ENCODE measurements at regions not wholly inside any gene's neighbourhood (a gene's known extent, or its start where the extent isn't known, plus 50 kb on each side); places are given as distances from the start of the nearest gene placed in this dataset.

DNA sequence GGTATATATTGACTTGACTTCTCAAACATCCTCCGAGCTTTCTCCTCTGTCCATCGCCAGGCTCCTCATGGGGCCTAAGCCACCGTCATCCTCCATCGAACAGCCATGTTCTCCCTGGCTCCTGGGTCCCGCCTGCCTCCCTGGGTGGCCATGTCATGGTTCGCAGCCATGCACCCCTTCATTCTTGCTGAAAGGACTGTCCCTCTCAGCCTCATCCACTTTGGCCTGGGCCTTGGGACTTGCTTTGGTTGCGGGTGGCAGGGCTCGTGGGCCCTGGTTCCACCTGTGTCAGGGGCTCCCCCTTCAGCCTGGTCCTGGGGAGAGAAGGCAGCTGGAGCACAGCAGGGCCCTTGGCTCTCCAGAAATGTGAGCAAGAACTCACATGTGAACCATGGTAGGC, 183.8 kb downstream of the KATNAL1 start:
- H3K9me3 ChIP-seq: no peaks in the 10 kb centered on the region
- H3K4me3 ChIP-seq: no peak overlapping the region
- H3K4me1 ChIP-seq: peaks cover 23% of the 10 kb centered on the region
- intact Hi-C loops (cut with DNase I): no loop called here
- no peak for DNase-seq
- no peaks in the 10 kb centered on the region for H3K36me3 ChIP-seq
- TF ChIP-seq, protein P1, sequence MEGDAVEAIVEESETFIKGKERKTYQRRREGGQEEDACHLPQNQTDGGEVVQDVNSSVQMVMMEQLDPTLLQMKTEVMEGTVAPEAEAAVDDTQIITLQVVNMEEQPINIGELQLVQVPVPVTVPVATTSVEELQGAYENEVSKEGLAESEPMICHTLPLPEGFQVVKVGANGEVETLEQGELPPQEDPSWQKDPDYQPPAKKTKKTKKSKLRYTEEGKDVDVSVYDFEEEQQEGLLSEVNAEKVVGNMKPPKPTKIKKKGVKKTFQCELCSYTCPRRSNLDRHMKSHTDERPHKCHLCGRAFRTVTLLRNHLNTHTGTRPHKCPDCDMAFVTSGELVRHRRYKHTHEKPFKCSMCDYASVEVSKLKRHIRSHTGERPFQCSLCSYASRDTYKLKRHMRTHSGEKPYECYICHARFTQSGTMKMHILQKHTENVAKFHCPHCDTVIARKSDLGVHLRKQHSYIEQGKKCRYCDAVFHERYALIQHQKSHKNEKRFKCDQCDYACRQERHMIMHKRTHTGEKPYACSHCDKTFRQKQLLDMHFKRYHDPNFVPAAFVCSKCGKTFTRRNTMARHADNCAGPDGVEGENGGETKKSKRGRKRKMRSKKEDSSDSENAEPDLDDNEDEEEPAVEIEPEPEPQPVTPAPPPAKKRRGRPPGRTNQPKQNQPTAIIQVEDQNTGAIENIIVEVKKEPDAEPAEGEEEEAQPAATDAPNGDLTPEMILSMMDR (IDR thresholded peaks at IDR 0.05): no peak
- no peaks in the 10 kb centered on the region for H3K27me3 ChIP-seq (ENCODE audit: low read depth)
- no peak for ATAC-seq
- H3K27ac ChIP-seq: no peak overlapping the region

DNA sequence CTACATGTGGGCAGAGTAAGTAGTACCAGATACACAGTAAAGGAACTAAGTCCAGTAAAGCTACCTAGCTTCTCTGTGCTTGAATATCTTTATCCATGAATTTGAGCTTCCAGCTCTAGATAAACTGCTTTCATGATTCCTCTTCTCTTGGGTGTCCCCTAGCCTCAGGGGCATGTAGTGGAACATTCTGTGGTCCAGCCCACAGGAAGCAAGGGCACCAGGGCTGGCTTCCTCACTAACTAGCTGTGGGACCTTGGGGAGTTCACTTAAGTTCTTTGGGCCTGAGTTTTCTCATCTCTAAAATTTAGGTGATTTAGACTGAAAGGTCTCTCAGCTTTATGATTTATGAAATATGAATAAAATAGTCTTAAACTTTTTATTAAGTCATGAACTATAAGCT, 185.7 kb downstream of the KATNAL1 start:
- Histone ChIP-seq H3K4me3 (no peak overlapping the region), H3K27ac (no peak overlapping the region), H3K36me3 (no peaks in the 10 kb centered on the region), H3K27me3 (ENCODE audit: low read depth) (no peaks in the 10 kb centered on the region), H3K9me3 (no peaks in the 10 kb centered on the region), H3K4me1 (peaks cover 18% of the 10 kb centered on the region)
- no peak for ATAC-seq
- TF ChIP-seq, protein P1 (IDR thresholded peaks at IDR 0.05): no peak
- DNase-seq: no peak
- intact Hi-C loops (cut with DNase I): no loop called here

- H3K27ac ChIP-seq: no peak overlapping the region
- no peaks in the 10 kb centered on the region for H3K36me3 ChIP-seq
- DNase-seq: no peak
- intact Hi-C loops (cut with DNase I): no loop called here
- H3K4me1 ChIP-seq: peaks cover 14% of the 10 kb centered on the region
- H3K9me3 ChIP-seq: no peaks in the 10 kb centered on the region
- no peak overlapping the region for H3K4me3 ChIP-seq
- TF ChIP-seq, protein P1 (IDR thresholded peaks at IDR 0.05): no peak
- H3K27me3 ChIP-seq (ENCODE audit: low read depth): no peaks in the 10 kb centered on the region
- ATAC-seq: no peak
Observed at GRCh38 chr13:30121244-30121643, 186.1 kb downstream of the KATNAL1 start.

GRCh38 chr13:30120133-30120822, 187.1 kb downstream of the KATNAL1 start:
- TF ChIP-seq, protein P1 (IDR thresholded peaks at IDR 0.05): no peak
- Histone ChIP-seq H3K4me1 (peaks cover 17% of the 10 kb centered on the region), H3K27ac (no peak overlapping the region), H3K36me3 (no peaks in the 10 kb centered on the region), H3K9me3 (no peaks in the 10 kb centered on the region), H3K27me3 (ENCODE audit: low read depth) (no peaks in the 10 kb centered on the region), H3K4me3 (no peak overlapping the region)
- no peak for ATAC-seq
- intact Hi-C loops (cut with DNase I): no loop called here
- DNase-seq: no peak

DNA sequence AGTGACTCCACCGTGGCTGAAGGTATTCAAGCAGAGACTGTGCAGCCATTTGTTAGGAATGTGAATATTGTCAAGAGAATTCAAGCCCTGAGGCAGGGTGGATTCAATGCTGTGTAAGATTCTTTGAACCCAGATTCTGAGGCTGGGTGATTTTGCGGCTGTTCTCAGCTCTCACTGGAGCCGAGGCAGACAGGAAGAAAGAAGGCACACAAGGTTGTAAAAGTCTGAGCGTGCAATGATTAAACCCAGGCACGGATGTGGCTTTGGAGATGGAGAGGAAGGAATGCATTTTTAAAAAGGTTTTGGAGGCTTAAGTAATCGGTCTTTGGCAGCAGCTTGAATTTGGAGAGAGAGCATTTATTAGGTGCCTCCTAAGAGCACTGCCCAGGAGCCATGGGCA, 187.9 kb downstream of the KATNAL1 start:
- no peak for DNase-seq
- Histone ChIP-seq H3K27ac (no peak overlapping the region), H3K27me3 (ENCODE audit: low read depth) (no peaks in the 10 kb centered on the region), H3K4me1 (peaks cover 18% of the 10 kb centered on the region), H3K9me3 (no peaks in the 10 kb centered on the region), H3K4me3 (no peak overlapping the region), H3K36me3 (no peaks in the 10 kb centered on the region)
- intact Hi-C loops (cut with DNase I): loop anchor here (10.0 kb wide), 1 partner anchor 345 kb away; no protein-coding TSS in a partner anchor
- no peak for ATAC-seq
- TF ChIP-seq, protein P1 (IDR thresholded peaks at IDR 0.05): no peak

Measured in lower lobe of right lung (tissue), 2 donors.